Pancreas (tissue), 10 donors: ENCODE measurements at regions not wholly inside any gene's neighbourhood (a gene's known extent, or its start where the extent isn't known, plus 50 kb on each side); places are given as distances from the start of the nearest gene placed in this dataset.
"Not testable (repeated sequence)": the region's sequence is repeated elsewhere in the genome, so short reads cannot be mapped to it uniquely, and the experiment has no call there.

Experiments used
- ATAC-seq, 4 donors: fragments of 200-7000 bp; cut with Tn5 transposase; one replicate each; pipeline versions ENCODE4 v1.8.0 to v1.9.1; 2020; ENCODE audit warnings: mild to moderate bottlenecking in 4 of 4, moderate library complexity in 4 of 4
- DNase-seq, 6 donors: peaks; one replicate each; pipeline ENCODE4 v3.0.0-alpha.2; 2020
- FAIRE-seq: peaks from 2 replicates; lab custom pipeline; 2012; peaks lifted over from hg19 to GRCh38; lab: Jason Lieb, UNC
- H3K27ac ChIP-seq, 4 donors: fragments of 200-600 bp; sonication (generic); 1 replicate in 3 of 4; 2 replicates in 1 of 4; pipeline versions ENCODE4 v1.5.0 to v1.8.0; 2020
- H3K27me3 ChIP-seq, 4 donors: fragments of 200-600 bp; one replicate each; pipeline ENCODE4 v1.8.0; 2021
- H3K36me3 ChIP-seq, 3 donors: fragments of 200-600 bp; sonication (generic) in 1 of 3; one replicate each; pipeline versions ENCODE4 v1.5.0 to v1.8.0; 2020 to 2021
- H3K4me1 ChIP-seq, 3 donors: fragments of 200-600 bp; one replicate each; pipeline ENCODE4 v1.8.0; 2021
- H3K4me3 ChIP-seq, 4 donors: fragments of 200-600 bp; sonication (generic) in 2 of 4; one replicate each; pipeline versions ENCODE4 v1.5.0 to v1.8.0; 2020 to 2021
- H3K9me3 ChIP-seq, 4 donors: fragments of 200-600 bp; one replicate each; pipeline ENCODE4 v1.8.0; 2021
- WGBS, 2 donors: extraction: QIAGEN DNeasy Blood & Tissue Kit; methylation state at CpG; one replicate each; pipeline ENCODE4 v1.1.7; 2013; 5-methylcytosine and 5-hydroxymethylcytosine counted together
- intact Hi-C, 3 donors: fragments of 100-400 bp; cut with DNase I; formaldehyde crosslinking; loops; one replicate each; pipeline versions ENCODE4 v1.11.1 to v1.14.2; 2022
- TF ChIP-seq, protein P1 (sequence below), 4 donors: fragments of 200-600 bp; sonication (generic) in 3 of 4; IDR thresholded peaks; one replicate each; pipeline versions ENCODE4 v1.5.0 to v1.8.0; 2021; ENCODE audit warnings: antibody characterized with exemption in 4 of 4
- donor health status: healthy with polysubstance abuse.
- donor health status: DM: no; HTN: no; CAD: no; lungs with moderate emphysema.
- donor health status: DM: no; HTN: no; CAD: no.
- donor health status: control.
- donor health status: control.
- donor health status: Bipolar disorder and iron deficiency.
- donor health status: DM: yes; HTN: yes; CAD: no.
- donor health status: DM: no; HTN: no; CAD: no.
- donor health status: DM: no; HTN: no; CAD: no.
- donor health status: DM: yes; HTN: yes; CAD: no.

DNA sequence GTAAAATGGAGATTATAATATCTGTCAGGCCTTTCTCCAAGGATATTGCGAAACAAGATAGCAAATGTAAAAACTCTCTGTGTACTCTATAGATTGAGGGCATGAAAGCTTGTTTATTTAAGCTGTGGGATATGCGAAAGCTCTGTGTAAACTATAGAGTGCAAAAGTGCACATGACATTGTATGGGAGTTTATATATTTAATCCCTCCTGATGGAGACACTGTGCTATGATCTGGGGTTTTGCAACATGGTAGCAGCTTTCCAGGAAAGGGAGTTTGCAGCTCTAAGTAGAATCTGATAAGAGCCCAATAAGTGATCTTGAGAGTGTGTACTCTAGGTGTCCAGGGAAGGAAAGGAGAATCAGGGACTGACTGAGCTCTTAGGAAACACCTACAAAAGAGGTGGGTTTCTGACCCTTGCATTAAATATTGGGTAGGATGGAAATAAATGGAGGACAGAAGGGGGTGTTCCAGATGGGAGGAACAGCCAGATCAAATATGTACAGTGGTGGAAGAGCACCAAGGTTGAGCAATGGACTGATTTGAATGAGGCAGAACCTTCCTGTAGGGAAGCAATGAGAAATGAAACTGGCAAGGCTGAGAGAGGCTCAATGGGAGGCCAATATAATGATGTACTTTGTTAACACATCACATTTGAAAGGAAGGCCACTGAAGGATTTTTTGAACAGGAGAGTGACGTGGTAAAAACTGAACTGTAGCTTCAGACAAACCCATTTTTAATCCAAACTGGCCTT is 450.1 kb downstream of the GJA1 start:
- Histone ChIP-seq H3K4me1 (no peaks in the 10 kb centered on the region), H3K9me3 (no peaks in the 10 kb centered on the region), H3K27ac (no peak overlapping the region), H3K27me3 (no peaks in the 10 kb centered on the region), H3K36me3 (no peaks in the 10 kb centered on the region), H3K4me3 (no peak overlapping the region)
- ATAC-seq (peak in 3 of 4 donors; percentile 22 to 44 (median 38)), FAIRE-seq (no peak), DNase-seq (no peak)
- intact Hi-C loops, result no loop called here
- TF ChIP-seq, protein P1, sequence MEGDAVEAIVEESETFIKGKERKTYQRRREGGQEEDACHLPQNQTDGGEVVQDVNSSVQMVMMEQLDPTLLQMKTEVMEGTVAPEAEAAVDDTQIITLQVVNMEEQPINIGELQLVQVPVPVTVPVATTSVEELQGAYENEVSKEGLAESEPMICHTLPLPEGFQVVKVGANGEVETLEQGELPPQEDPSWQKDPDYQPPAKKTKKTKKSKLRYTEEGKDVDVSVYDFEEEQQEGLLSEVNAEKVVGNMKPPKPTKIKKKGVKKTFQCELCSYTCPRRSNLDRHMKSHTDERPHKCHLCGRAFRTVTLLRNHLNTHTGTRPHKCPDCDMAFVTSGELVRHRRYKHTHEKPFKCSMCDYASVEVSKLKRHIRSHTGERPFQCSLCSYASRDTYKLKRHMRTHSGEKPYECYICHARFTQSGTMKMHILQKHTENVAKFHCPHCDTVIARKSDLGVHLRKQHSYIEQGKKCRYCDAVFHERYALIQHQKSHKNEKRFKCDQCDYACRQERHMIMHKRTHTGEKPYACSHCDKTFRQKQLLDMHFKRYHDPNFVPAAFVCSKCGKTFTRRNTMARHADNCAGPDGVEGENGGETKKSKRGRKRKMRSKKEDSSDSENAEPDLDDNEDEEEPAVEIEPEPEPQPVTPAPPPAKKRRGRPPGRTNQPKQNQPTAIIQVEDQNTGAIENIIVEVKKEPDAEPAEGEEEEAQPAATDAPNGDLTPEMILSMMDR (IDR thresholded peaks at IDR 0.05), result no peak
- WGBS, 2 donors, result 37 to 58% methylated on average over 3 of the region's 3 CpGs

DNA sequence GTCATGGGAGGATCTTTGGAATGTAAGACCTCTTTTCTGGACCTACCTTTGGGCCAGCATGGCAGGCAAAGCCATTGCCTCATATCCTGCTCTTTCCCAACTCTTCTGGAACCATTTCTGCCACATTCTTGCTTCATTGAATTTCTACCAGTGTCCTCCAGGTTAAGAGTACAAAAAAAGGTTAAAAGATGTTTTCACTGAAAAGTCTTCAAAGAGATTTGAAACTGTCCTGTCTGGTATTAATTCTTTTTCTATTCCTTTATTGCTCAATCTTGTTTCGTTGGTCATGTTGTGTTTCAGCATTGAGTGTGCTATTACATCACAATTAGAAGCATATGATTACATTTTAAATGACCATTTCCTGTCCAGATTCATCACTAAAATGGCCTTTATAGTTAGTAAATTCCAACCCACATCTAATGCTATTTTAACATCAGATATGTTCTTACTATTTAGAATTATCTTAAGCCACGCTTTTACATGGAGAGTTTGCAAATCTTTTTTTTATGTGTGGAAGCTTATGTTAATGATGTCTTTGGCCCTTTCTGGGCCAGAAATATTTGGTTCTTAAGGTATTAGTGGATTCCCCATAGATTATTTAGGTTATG is 450.9 kb downstream of the GJA1 start:
- H3K36me3 ChIP-seq, result no peaks in the 10 kb centered on the region
- H3K27me3 ChIP-seq, result no peaks in the 10 kb centered on the region
- no peak for FAIRE-seq
- H3K4me1 ChIP-seq, result no peaks in the 10 kb centered on the region
- TF ChIP-seq, protein P1 (IDR thresholded peaks at IDR 0.05), result no peak
- H3K27ac ChIP-seq, result no peak overlapping the region
- 78 to 83% methylated on average over 2 of the region's 2 CpGs for WGBS, 2 donors
- no peak overlapping the region for H3K4me3 ChIP-seq
- intact Hi-C loops, result no loop called here
- no peak for DNase-seq
- ATAC-seq, result peak in 1 of 4 donors; percentile 22
- no peaks in the 10 kb centered on the region for H3K9me3 ChIP-seq

DNA sequence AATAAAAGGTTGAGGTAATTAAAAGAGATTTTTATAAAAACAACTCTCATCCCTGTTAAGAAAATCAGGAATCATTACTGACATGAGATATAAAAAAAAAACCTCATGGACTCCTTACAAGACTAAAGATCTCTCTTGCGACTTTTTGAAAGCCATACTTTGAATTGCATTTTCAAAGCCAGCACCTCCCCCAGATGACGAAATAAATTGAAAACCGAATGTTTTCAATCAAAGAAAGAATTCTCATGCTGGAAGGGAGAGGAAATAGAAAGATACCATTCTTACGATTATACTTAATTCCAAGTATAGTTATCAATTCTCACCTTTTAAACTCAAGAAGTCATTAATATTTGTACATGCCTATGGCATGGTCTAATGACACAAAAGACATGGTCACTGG is 452.3 kb downstream of the GJA1 start:
- TF ChIP-seq, protein P1 (IDR thresholded peaks at IDR 0.05), result no peak
- 66 to 79% methylated on average over 4 of the region's 4 CpGs for WGBS, 2 donors
- Histone ChIP-seq H3K27ac (no peak overlapping the region), H3K27me3 (no peaks in the 10 kb centered on the region), H3K4me1 (no peaks in the 10 kb centered on the region), H3K4me3 (no peak overlapping the region), H3K9me3 (no peaks in the 10 kb centered on the region), H3K36me3 (no peaks in the 10 kb centered on the region)
- FAIRE-seq, result no peak
- no peak for ATAC-seq
- DNase-seq, result no peak
- intact Hi-C loops, result no loop called here

DNA sequence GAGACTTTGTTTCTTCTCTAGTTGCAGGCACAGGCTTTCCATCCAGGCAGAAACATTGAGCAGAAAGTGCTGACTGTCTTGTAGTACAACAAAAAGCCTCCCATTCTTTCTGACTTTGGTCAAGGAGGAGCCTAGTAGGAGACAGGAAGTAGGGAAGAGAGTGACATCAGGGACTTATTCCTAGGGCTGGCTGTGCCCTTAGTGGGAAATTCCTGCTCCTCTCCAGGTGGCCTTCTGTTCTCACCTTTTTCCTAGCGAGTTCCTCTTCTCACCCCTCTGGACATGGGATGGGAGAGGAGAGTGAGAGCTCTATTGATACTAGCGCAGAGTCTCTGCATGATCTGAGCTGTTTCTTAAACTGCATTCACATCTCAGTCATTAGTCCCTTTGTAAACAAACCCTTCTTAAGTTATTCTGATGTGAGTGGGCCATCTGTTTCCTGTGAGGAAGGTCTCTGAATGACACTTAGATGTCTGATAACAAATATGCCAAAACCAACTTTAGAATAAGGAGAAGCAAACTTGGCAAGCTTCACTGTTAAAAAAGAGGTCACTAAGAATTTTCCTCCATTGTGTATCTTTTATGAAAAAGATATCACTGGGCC is 455.0 kb downstream of the GJA1 start:
- H3K4me1 ChIP-seq, result no peaks in the 10 kb centered on the region
- DNase-seq, result no peak
- TF ChIP-seq, protein P1 (IDR thresholded peaks at IDR 0.05), result no peak
- no peak for ATAC-seq
- H3K4me3 ChIP-seq, result no peak overlapping the region
- WGBS, 2 donors, result 50 to 70% methylated on average over 2 of the region's 2 CpGs
- no peaks in the 10 kb centered on the region for H3K9me3 ChIP-seq
- intact Hi-C loops, result no loop called here
- no peak for FAIRE-seq
- H3K36me3 ChIP-seq, result no peaks in the 10 kb centered on the region
- H3K27ac ChIP-seq, result no peak overlapping the region
- no peaks in the 10 kb centered on the region for H3K27me3 ChIP-seq

DNA sequence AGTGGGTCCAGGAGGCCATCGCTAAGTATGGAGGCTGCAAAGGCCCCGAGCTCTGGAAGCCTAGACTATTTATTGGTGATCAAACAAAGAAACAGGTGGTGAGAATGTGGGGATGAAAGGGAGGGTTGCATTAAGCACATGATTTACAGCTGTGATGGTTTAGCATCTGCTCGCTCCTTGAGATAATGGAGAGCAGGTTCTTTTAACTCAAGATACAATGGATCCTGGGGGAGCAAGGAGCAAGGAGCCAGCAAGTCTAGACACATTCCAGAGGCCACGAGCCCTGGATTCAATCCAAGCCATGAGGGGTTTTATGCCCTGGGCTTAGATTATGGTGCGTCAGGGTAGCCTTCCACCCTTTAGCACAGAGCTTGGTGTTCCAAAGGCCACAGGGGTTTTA is 460.3 kb downstream of the GJA1 start:
- FAIRE-seq, ATAC-seq, H3K27me3 ChIP-seq, intact Hi-C loops, H3K4me1 ChIP-seq, H3K9me3 ChIP-seq, H3K36me3 ChIP-seq, H3K27ac ChIP-seq, DNase-seq, H3K4me3 ChIP-seq: not testable (repeated sequence)
- WGBS, 2 donors, result 74 to 82% methylated on average over 5 of the region's 5 CpGs
